Effector memory CD4-positive, alpha-beta T cell (primary cell): ENCODE measurements at regions not wholly inside any gene's neighbourhood (a gene's known extent, or its start where the extent isn't known, plus 50 kb on each side); places are given as distances from the start of the nearest gene placed in this dataset.
A peak's percentile ranks its signal among the peaks of the same experiment; 100 is the strongest.

ENCODE experiments used
- DNase-seq, 3 donors: peaks; one replicate each; pipeline ENCODE4 v3.0.0-alpha.2; 2020
- H3K27ac ChIP-seq: 2 replicates; pipeline ENCODE4 v1.7.0; 2013; ENCODE audit warnings: mild to moderate bottlenecking, low read length, moderate library complexity; ENCODE audit not compliant: insufficient read depth, poor library complexity, severe bottlenecking
- H3K27me3 ChIP-seq: replicated peaks from 2 replicates; pipeline ENCODE4 v1.7.0; 2013; ENCODE audit warnings: mild to moderate bottlenecking, low read length; ENCODE audit not compliant: insufficient read depth, control insufficient read depth, poor library complexity, severe bottlenecking
- H3K36me3 ChIP-seq: 2 replicates; pipeline ENCODE4 v1.7.0; 2013; ENCODE audit warnings: mild to moderate bottlenecking, low read length, moderate library complexity; ENCODE audit not compliant: control insufficient read depth, insufficient read depth
- H3K4me1 ChIP-seq: 2 replicates; pipeline ENCODE4 v1.7.0; 2013; ENCODE audit warnings: low read length, mild to moderate bottlenecking; ENCODE audit not compliant: control insufficient read depth, insufficient read depth, poor library complexity, severe bottlenecking
- H3K4me3 ChIP-seq: 2 replicates; pipeline ENCODE4 v1.7.0; 2013; ENCODE audit warnings: low read length, low read depth, mild to moderate bottlenecking; ENCODE audit not compliant: insufficient read depth, poor library complexity, severe bottlenecking
- H3K9me3 ChIP-seq: 2 replicates; pipeline ENCODE4 v1.7.0; 2013; ENCODE audit warnings: mild to moderate bottlenecking, low read length, moderate library complexity; ENCODE audit not compliant: control insufficient read depth

GRCh38 chr10:88058750-88059149 is 195.3 kb downstream of the PTEN start:
- Histone ChIP-seq H3K36me3 (no peaks in the 10 kb centered on the region), H3K4me1 (no peaks in the 10 kb centered on the region), H3K4me3 (no peak overlapping the region), H3K9me3 (no peaks in the 10 kb centered on the region), H3K27me3 (no peaks in the 10 kb centered on the region), H3K27ac (no peak overlapping the region)
- no peak for DNase-seq

- no peaks in the 10 kb centered on the region for H3K27me3 ChIP-seq
- H3K36me3 ChIP-seq = no peaks in the 10 kb centered on the region
- no peaks in the 10 kb centered on the region for H3K9me3 ChIP-seq
- H3K4me3 ChIP-seq = no peak overlapping the region
- DNase-seq = no peak
- H3K27ac ChIP-seq = no peak overlapping the region
- H3K4me1 ChIP-seq = no peaks in the 10 kb centered on the region
Measured at GRCh38 chr10:88059190-88059589, 195.8 kb downstream of the PTEN start.

DNA sequence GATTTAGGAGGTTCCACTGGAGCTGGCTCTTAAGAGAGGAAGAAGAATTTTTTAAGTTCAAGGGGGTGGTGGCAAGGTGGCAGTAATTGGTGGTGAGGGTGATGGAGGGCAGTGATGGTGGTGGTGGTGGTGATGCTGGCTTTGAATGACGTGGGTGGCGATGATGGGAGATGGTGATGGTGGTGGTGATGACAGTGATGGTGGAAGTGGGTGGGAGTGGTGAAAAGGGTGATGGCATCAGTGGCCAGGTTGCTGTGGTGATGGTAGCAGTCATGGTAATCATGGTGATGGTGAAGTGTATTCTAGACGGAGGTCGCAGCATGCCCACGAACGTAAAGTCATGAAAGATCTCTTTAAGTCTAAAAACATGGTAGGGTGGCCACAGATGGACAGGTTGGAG is 197.3 kb downstream of the PTEN start:
- H3K27me3 ChIP-seq = no peaks in the 10 kb centered on the region
- H3K9me3 ChIP-seq = no peaks in the 10 kb centered on the region
- no peak overlapping the region for H3K4me3 ChIP-seq
- no peak for DNase-seq
- H3K36me3 ChIP-seq = no peaks in the 10 kb centered on the region
- peaks cover 10% of the 10 kb centered on the region for H3K4me1 ChIP-seq
- no peak overlapping the region for H3K27ac ChIP-seq

DNA sequence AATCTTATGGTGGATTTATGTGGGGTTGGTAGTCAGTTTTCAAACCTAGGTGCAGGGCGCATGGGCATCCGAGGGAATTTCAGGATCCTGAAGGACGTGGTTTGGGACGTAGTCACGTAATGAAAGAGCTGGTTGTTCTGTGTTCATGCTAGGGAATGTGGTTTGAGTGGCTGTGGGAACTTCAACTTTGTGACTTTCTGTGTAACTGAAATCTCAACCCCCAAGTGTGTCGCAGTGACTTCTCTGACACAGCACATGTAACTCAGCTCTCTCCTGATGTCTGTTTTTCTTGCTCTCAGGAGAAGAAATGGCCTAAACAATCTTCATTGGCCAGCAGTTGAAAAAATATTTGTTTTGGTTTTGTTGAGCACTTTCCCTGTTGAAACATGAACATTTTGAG is 199.0 kb downstream of the PTEN start:
- H3K27me3 ChIP-seq = no peaks in the 10 kb centered on the region
- H3K4me1 ChIP-seq = peaks cover 26% of the 10 kb centered on the region
- H3K36me3 ChIP-seq = no peaks in the 10 kb centered on the region
- no peak for DNase-seq
- no peak overlapping the region for H3K27ac ChIP-seq
- H3K9me3 ChIP-seq = no peaks in the 10 kb centered on the region
- no peak overlapping the region for H3K4me3 ChIP-seq

GRCh38 chr10:88062798-88063472 is 199.5 kb downstream of the PTEN start:
- DNase-seq = no peak
- H3K36me3 ChIP-seq = no peaks in the 10 kb centered on the region
- H3K4me3 ChIP-seq = no peak overlapping the region
- H3K27me3 ChIP-seq = no peaks in the 10 kb centered on the region
- peaks cover 31% of the 10 kb centered on the region for H3K4me1 ChIP-seq
- no peaks in the 10 kb centered on the region for H3K9me3 ChIP-seq
- H3K27ac ChIP-seq = no peak overlapping the region

DNA sequence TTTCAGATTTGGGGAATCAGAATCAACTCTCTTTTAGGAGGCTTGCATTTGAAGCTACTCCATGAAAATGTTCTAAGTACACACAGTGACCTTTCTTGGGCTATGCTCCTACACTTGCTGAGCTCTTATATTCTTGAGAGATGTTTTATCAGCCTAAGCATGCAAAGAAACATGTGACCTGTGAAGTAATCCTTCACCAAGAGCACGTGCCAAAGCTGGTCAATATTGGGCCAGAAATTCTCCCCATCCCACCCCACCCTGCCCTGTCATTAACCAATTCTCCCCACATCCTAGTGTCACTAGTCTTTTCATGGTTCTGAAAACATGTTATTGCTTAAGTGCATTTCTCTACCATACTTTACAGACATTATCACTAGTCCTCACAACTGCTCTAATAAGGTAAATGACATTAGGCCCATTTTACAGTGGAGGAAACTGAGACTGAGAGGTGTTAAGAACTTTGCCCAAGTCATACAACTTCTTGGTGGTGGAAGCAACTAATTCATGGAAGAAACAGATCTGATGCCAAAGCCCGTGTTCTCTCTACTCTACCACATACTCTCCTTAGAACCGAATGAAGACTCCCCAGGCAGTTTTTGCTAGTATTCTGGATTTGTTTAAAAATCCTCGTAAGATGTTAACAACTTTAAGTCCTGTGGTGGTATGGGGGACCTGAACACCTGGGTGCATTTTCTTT is 200.6 kb downstream of the PTEN start:
- no peak for DNase-seq
- H3K9me3 ChIP-seq = no peaks in the 10 kb centered on the region
- peaks cover 34% of the 10 kb centered on the region for H3K4me1 ChIP-seq
- H3K27me3 ChIP-seq = no peaks in the 10 kb centered on the region
- no peak overlapping the region for H3K27ac ChIP-seq
- no peak overlapping the region for H3K4me3 ChIP-seq
- no peaks in the 10 kb centered on the region for H3K36me3 ChIP-seq

DNA sequence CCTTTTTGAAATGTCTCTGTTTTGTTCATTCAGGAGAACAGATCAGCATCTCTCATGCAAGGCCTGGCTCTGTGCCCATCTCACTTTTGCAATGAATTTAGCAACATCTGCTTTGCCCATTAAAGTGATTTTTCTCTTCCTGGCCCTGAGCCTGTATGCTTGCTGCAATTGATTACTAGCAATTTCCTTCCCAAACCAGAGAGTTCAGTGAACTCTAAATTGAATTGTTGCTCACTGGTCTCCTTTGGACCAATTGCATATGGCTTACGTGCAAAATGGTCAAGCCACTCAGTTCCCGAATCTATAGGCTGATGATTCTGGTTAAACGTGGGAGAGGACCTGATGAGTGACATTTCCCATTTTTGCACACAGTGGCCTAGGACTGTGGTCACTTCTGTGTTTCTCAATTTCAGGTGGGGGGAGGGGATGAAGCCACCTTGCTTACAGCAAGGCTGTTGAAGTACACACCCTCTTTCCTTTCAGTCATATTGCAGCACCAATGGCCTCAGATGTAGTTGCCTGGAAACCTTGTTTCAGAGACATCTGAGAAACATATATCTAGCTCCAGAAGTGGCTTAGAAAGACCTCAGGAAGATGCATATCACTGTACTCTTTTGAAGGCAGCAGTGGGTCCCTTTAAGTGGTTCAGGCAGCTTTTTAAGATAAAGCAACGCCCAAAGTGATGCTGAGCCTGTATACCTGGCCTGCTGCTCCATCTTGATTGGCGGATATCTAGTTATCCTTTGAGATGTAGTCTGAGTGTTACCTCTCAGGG is 201.4 kb downstream of the PTEN start:
- peak in 1 of 3 donors; percentile 2 for DNase-seq
- H3K9me3 ChIP-seq = no peaks in the 10 kb centered on the region
- peak overlapping the region; percentile 2 for H3K27ac ChIP-seq
- peaks cover 34% of the 10 kb centered on the region for H3K4me1 ChIP-seq
- H3K36me3 ChIP-seq = no peaks in the 10 kb centered on the region
- H3K4me3 ChIP-seq = no peak overlapping the region
- H3K27me3 ChIP-seq = no peaks in the 10 kb centered on the region

DNA sequence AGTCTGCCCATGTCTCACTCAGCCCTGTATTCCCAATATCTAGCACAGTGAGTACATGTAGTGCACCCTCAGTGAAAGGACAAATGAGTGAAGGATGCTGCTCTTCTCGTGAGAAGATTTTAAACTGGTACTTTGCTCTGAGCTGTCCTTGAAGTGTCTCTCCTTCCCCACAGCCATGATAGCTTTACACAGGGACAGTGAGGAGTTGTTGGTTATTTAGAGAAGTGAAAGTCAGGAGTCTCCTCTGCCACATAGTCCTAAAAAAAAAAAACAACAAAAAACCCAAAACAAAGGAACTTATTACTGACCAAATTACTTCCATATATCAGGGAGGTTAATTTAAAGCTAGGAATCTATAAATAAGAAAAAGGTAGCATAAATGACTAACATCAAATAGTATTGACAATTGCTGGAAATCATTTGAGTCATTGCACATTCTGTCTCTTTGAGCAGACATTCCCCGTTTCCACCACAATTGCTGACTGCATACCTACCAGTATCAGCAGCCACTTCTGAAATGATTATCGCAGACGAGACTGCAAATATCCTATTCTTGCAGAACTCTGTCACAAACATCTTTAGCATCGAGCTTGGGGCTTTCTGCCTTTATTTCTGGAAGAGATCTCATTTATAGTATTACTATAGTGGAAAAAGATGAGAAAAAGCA is 202.1 kb downstream of the PTEN start:
- Histone ChIP-seq H3K4me1 (peaks cover 34% of the 10 kb centered on the region), H3K27me3 (no peaks in the 10 kb centered on the region), H3K4me3 (no peak overlapping the region), H3K27ac (peak overlapping the region; percentile 2), H3K9me3 (no peaks in the 10 kb centered on the region), H3K36me3 (no peaks in the 10 kb centered on the region)
- DNase-seq = no peak

GRCh38 chr10:88066319-88066718 is 202.9 kb downstream of the PTEN start:
- Histone ChIP-seq H3K4me3 (no peak overlapping the region), H3K9me3 (no peaks in the 10 kb centered on the region), H3K27me3 (no peaks in the 10 kb centered on the region), H3K27ac (peak overlapping the region; percentile 47), H3K36me3 (no peaks in the 10 kb centered on the region), H3K4me1 (peaks cover 34% of the 10 kb centered on the region)
- no peak for DNase-seq
